Left kidney (tissue), 1 donor: ENCODE measurements at regions not wholly inside any gene's neighbourhood (a gene's known extent, or its start where the extent isn't known, plus 50 kb on each side); places are given as distances from the start of the nearest gene placed in this dataset.

ENCODE experiments used
- DNase-seq: peaks from one replicate; pipeline ENCODE4 v3.0.0-alpha.2; 2013

DNA sequence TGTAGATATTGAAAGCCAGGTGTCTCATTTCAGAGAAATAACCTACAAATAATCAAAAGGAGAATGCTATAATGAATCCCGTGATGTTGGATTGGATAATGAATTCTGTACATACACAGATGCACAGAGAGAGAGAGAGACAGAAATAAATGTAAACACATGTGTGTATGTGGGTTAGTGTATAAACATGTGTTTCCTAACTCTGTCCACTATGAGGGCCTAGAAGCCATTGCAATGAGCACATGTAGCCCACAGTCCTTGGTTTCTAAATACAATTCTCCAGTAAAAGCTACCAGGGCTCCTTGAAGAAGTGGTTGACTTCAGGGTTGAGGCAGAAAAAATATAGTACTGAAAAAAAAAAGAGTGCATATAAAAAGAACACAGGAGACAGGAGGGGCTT is 109.5 kb downstream of the INHBB start:
- DNase-seq = no peak

DNA sequence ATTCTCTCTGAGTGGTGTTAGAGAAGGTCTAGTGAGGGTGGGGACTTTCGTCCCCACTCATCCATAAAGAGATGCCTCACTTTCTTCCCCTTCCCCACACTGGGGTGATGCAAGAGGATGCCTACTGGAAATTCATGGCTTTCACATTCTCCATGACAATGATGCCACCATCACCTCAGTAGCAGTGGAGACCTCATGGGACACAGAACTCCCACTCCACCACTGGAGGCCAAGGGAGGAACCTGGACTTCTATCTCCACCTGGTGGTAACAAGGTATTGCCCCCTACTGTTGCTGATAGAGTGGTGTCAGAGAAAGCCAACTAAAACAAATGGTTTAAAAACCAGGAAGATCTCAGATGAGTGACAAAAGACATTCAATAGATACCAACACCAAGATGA is 110.9 kb downstream of the INHBB start:
- DNase-seq = no peak

DNA sequence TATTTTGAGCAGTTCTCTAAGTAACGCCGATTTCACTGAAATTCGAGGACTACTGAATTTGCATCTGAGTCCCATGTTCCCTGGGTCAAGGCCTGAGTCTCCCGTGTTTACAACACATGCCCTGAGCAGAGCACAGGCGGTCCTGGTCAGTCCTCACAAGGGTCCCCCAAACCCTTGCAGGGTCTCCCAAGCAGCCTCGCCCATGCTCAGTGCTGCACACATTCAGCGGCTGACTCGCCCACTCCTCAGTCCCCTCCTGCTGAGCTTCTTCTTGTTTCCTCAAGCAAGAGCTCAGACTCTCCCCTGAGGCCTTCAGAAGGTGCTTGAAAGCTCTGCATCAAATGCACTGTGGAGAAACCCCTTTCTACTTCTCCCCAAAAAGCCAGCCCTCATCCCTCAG is 114.6 kb downstream of the INHBB start:
- no peak for DNase-seq

DNA sequence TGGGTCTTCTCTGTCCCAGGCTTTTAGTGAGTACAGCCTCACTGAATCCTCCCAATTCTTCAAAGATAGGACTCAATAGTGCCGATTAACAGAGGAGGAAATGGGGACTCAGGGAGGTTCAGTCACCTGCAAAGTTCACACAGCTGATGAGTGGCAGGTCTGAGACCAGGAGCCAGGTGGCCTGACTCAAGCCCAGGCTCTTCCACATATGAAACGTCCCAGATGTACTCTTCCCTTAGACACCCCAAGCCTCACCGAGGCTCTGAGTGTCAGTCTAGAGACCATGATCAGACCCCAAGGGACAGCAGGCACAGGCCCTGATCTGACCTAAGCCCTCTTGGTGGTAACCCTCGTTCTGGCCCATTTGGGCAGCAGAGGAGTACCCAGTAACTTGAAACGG is 115.2 kb downstream of the INHBB start:
- DNase-seq = no peak

DNA sequence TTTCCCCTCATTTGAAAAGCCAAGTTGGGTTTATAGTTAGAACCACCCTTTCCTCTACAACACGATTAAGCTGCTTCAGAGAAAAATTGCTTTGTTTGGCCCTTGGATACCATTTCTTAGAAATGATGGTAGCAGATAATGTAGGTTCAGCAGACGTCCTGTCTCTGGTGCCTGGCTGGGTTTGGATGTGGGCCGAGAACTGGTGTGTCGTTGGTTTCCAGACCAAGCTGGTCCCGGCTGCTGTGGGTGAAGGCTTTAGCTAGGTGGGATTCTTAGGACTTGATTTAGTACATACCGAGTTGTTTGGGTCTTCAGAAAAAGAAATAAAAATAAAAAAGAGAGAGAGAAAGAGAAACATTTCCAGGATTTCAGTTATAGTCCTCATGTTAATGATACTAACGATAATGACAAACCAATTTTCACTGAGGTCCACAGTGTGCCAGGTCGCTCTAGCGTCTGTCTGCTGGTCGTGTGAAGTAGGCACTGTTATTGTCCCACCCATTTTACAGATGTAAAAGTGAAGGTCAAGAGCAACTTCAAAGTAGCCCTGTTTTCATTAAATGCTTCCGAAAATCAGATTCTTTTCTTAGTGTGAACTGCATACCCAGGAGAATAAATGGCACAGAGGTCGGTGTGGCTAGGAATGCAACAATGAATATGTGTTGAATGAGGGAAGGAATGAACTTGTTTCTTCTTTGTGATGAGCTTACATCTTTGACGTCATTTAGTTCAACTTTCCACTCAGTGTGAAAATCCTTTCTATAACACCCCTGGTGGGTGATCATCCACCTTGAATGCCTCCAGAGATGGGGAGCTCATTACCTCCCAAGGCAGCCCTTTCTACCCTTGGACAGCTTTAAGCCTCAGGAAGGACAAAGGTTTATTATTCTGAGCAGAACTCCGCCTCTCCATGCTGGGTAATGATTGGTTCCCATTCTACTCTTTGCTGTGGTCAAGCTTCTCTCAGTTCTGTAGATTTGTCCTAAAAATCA is 115.9 kb downstream of the INHBB start:
- DNase-seq = no peak

DNA sequence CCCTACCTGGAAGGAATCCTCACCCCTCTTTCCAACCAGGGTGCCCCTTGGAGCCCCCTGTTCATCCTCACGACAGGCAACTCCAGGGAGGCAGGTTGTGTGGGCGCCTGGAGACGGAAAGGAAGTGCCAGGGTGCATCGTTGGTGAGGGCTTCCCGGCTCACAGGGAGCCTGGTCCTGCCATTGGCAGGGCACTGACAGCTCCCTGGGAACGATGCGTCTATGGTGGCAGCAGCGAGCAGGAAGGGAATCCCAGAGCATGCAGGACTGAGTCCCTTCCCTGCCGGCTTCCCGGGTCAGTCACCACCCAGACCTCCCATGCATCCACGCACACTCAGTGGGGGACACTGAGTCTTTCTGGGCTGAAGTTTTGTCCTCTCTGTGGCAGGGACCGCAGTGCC is 117.6 kb downstream of the INHBB start:
- no peak for DNase-seq

DNA sequence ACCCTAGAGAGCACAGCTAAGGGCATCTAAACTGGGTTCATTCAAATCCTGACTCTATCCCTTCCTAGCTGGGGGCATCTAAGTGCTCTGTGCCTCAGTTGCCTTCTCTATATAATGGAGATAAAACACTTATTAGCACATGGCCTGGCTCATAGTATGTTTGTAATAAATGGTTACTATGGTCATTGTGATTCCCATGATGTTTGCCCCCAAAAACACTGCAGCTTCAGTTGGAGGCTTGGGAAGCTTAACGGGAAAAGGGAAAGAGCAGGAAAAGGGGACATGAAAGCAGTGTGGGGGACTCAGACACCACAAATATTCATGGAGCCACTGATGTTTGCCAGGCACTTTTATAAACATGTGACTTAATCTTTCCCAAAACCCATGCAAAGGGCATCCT is 118.1 kb downstream of the INHBB start:
- DNase-seq = no peak

DNA sequence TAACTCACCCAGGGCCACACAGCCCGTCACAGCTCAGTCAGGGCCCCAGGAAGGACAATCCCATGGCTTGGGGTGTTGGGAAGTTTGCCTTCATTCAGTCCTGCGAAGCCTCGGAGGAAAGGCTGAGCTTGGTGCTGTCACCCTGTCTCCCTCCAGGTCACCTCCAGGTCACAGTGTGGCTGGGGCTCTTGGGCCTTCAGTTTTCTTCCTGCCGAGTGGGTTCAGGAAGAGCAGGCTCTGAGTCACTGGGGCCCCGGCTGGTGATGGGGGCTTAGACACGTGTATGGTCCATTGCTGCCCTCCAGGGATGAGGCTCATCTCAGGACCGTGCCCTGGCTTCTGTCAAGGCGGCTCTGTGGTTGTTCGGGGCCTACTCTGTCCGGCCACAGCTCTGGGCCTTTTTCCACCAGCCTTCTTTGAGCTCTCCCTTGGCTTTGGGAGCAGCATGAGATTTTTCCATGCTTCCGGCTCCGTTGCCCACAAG is 118.6 kb downstream of the INHBB start:
- DNase-seq = no peak

DNA sequence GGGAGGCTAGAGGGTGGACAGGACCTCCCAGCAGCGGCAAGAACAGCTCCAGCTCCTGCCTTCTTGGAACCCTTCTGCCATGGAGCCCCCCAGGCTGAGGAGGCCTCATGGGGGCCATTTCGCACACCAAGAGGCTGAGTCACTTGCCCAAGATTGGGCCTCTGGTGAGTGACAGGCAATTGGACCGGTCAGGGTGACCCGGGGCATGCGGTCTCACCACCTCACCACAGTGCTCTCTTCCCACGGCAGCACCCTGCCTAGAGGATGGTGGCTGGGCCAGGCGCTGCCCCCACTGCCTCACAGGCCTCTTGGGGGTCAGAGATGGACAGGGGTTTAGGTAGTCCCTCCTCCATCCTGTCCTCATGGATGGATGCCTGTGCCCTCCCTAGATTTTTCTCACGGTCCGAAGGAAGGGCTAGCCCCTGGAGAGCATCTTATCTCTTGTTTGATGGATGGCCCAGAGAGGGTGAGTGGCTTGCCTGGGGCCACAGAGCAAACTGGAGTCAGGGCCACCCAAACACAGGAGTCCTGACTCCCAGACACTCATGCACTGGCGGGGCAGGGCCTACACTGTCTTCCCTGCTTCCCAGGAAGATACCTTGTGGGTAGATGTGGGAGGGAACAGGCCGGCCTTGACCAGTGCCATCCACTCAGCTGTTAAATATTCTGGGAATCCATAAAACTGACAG is 119.2 kb downstream of the INHBB start:
- DNase-seq = no peak

DNA sequence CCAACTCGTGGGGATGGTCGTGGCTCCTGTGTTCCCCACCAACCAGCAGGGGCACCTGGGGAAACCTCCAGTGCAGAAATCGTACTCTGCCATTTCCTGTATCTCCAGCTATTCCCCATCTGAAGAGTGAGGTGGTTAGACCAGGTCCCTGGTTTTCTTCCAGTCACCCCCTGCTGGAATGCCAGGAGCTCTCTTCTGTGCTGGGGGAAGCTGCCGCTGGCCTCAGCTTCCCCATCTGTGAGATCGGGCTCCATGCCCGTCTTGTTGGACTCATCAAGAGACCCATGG is 119.7 kb downstream of the INHBB start:
- no peak for DNase-seq

DNA sequence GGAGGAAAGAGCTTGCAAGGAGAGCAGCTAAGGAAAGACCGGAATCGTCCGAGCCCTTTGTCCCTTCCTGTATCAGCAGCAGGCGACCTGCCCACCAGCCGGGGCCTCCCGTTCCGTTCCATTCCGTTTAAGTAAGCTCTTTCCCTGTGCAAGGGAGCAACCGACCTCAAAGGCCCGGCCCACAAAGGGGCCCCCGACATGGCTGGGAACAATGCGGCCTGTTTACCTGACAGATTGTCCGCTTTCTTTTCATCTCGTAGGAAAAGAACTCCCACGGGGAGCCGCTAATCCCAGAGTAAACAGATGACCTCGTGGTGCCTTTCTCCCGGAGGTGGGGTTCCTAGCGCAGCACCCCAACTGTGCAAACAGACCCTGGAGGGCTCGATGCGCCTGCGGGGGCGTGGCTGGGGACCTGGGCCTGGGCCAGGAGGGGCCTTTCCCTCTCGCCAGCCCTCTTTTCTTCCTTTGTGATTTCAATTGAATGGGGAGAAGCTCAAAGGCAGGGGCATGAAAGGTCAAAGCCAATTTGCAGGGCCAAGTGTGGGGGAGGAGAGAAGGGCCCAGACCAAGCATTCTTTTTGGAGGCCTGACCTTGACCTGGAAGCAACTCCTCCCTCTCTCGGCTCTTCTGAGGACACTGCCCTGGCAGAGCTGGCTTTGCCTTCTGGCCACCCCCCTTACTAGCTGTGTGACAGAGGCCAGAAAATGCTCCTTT is 120.2 kb downstream of the INHBB start:
- no peak for DNase-seq

DNA sequence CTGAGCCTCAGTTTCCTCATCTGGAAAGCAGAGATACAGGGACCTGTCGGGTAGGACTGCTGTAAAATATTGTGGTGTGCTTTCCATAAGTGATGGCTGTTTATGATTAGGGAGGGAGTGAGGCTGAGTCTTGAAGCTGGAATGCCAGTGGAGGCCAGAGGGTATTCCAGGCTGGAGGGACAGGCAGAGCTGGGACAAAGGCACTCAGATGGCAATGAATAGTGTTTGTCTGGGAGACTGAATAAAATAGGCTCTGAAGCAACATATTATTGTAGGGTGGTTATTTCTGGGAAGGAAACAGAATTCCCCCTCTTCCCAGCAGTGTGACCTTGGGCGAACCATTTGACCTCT is 120.7 kb downstream of the INHBB start:
- DNase-seq = no peak

DNA sequence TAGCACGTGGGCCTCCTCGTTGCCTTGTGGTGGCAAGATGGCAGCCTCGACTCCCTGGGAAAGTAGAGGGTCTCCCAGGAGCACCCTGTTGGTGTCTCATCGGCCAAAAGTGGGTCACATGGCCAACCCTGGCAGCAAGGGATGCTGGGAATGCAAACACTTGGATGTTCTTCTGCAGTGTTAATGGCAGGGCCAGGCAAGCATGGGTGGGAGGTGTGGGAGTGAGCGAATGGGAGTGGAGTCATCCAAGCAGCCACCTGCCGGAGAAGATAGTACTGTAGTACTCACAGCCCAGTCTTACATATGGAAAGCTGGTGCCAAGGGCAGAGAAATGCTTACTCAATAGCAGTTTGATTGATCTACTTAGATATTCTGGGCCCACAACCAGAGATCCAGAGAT is 122.2 kb downstream of the INHBB start:
- DNase-seq = no peak

DNA sequence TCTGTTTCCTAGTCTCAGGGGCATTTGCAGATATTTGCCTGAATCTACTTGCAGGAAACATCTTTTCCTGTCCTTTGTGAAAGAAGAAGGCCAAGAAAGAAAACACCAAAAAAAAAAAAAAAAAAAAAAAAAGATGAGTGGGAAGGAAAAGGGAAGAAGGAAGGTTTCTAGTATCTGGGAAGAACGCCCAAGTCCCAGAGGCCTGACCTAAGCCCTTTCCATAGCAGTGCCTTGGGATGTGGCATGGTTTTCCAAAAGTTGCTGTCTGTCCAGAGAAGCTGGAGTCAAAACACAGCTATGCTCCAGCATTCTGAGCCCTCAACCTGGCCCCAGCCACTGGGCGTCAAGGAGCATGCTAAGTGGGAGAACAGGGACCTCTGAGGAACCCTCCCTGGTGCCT is 123.5 kb downstream of the INHBB start:
- DNase-seq = no peak

DNA sequence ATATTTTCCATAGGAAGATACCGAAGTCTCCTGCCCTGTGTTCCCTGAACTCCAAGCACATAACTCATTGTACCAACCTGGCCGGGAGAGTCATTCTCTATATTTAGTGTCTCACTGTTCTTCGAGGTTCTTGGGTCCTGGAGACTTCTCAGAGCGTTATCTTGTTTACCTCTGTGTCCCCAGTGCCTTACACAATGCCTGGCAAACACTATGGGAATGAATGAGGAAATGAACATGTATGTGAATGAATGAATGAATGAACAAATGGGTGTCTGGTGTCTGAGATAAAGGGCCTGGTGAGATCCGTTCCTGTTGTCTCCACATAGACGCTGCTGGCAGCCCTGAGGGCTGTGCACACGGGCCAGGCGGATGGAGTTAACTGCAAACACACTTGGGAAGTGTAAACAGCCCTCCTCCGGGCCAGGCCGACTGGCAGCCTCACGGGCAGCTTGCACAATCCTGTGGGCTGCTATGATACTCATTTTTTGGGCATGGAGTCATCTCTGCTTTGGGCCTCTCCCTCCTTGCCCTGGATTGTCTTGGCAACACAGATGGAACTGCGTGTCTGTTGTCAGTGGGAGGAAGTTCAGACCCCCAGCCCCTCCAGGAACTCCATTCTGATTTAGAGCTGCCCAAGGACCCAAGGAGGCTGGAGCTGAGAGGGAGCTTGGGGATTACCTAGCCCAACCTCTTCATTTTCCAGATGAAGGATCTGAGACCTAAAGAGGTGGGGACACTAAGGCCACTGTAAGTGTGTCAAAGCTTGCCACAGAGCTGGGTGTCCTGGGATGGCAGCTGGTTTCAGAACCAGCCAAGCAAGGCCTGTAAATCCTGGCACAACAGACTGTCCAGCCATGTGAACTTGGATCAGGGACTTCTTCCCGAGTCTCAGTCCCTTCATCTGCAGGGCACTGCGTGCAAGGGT is 124.4 kb downstream of the INHBB start:
- no peak for DNase-seq

DNA sequence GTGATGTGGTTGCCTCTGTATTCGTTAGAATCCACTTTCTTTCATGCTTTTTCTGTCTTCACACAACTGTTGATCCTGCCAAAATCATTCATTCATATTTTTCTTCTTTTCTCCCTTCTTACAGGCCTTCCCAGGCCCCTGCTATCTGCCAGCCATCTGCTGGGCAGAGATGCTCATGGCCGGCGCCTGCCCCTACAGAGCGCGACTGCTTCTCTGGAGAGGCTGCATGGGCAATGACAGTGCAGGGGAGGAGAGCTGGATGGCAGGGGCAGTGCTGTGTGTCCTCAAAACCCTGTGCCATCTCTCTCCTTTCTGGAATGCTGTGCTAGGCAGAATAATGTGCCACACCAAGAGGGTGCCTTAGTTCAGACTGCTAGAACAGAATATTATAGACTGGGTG is 125.2 kb downstream of the INHBB start:
- DNase-seq = no peak

DNA sequence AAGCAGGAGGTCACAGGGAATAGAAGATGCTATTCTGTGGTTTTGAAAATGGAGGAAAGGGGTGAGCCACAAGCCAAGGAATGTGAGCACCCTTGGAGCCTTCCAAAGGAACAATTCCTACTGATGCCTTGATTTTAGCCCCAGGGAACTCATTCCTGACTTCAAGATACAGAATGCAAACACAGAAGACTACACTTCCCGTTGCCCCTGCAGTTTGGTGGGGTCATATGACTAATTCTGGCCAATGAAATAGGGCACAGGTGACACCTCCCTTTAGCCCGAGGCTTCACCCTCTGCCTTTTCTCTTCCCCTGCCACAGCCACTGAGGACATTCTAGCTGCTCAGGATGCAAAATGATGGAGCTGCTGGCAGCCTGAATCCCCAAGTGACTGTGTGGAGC is 126.1 kb downstream of the INHBB start:
- DNase-seq = no peak

DNA sequence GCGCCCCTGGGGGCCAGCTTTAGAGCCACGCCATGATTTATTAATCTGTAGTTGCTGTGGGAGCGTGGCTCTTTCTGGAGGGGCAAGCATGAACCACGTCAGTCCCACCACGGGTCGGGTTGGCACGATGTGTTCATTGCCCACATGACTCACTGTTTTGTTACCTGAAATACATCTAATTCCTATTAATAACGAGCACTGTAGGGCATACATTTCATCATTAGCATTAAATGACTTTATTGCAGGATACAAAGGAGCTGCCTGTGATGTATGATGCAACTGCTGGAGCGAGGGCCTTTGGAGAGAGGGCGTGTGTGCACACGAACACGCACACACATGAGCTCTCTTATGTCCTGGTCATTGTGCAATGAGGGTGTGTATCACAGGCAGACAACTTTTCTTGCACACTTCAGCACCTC is 127.0 kb downstream of the INHBB start:
- DNase-seq = no peak

DNA sequence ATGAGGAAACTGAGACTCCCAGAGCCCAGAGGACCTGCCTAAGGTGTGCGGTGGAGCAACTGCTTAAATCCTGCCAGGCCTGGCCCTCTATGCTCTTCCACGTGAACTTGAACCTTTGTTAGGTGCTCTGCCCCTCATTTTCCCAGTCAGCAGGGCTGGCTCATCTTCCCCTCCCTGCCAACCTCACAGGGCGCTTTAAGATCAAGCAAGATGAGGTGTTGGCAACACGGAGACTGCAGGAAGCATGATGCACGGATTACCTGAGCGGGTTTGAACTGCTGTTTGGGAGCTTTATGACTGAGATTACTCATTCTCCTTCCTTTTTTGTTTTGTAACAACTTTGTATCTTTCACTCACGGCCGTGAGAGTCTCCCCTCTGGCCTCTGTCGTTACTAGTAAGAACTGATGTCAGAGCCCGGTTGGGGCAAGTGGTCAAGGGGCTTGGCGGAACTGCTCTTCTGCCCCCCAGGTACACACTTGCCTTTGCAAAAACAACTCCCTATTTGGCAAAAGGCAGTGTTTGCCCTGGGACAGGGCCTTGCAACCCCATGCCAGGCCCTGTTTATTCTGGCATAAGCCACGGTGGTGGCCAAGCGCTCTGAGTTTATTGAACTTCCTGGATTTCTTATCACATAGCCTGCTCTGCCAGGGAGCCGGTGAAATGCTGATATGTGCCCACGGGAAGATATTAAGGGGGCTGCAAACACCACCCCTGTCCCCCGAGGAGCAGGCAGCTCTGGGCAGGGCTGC is 127.8 kb downstream of the INHBB start:
- DNase-seq = no peak

DNA sequence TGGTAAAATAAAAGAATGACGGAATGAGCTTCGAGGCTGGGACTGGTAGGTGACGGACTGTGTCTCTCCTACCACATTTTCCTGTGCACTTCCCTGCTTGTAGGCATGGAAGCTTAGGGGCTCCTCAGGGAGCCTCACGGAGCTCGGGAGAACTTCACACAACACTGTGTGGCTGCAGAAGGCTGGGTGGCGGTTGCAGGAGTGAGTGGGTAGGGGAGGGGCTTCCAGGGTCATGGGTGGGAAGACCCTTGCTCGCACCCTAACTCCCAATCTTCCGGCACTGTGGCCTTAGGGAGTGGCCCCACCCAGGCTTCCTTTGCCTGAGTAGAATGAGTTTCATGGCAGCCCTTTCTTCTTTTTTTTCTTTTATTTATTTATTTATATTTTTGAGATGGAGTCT is 128.6 kb downstream of the INHBB start:
- DNase-seq = no peak

DNA sequence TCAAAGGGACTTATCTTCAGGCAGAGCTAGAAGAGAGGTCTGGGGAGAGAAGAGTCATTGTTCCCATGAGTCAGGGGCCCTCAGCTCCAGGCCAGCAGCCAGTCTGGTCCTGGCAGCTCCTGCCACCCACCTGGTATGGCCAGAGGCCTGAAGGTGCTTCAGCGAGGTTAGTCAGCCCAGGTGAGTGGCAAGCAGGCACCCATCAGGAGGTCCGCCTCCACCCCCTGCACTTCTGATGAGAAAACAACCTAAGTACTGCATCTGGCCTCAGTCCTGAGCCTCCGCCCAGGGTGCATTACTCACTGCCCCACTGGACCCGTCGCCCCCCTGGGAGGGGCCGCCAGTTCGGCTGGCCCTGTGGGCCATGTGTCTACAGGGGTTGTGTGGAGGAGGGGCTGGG is 130.2 kb downstream of the INHBB start:
- no peak for DNase-seq
